HEK293 (cell line): ENCODE measurements at regions not wholly inside any gene's neighbourhood (a gene's known extent, or its start where the extent isn't known, plus 50 kb on each side); places are given as distances from the start of the nearest gene placed in this dataset.

Experiments used
- CTCF ChIA-PET: fragments of 350-600 bp; formaldehyde crosslinking; extraction: SDS; loops from one replicate; lab custom pipeline; 2021; ENCODE audit warnings: antibody characterized with exemption; lab: Yijun Ruan, JAX
- POLR2A ChIA-PET: fragments of 300-600 bp; formaldehyde crosslinking; extraction: SDS; loops from one replicate; lab custom pipeline; 2020; ENCODE audit warnings: antibody characterized with exemption, inconsistent platforms; lab: Yijun Ruan, JAX
- H3K27ac ChIP-seq: fragments of 200-500 bp; sonication (Bioruptor generic); 2 replicates; pipeline ENCODE4 v1.5.1; 2014; ENCODE audit warnings: low read depth, low read length, control low read depth, inconsistent platforms; ENCODE audit errors: extremely low read depth
- H3K36me3 ChIP-seq, 2 experiments: fragments of 200-500 bp in 1 of 2; sonication (Bioruptor generic) in 1 of 2; 1 replicate in 1 of 2; 2 replicates in 1 of 2; pipeline ENCODE4 v1.5.1; 2014 to 2017; ENCODE audit warnings: inconsistent platforms in 2 of 2, low read length in 2 of 2; ENCODE audit not compliant: control insufficient read depth in 2 of 2, insufficient read depth in 1 of 2
- H3K4me1 ChIP-seq: fragments of 200-500 bp; sonication (Bioruptor generic); 2 replicates; pipeline ENCODE4 v1.5.1; 2014; ENCODE audit warnings: mild to moderate bottlenecking, low read length, inconsistent platforms; ENCODE audit not compliant: control insufficient read depth, insufficient read depth
- H3K4me3 ChIP-seq: 2 replicates; pipeline ENCODE4 v1.5.1; 2011; ENCODE audit warnings: low read depth, mild to moderate bottlenecking, control low read depth, low read length, moderate library complexity
- H3K9me3 ChIP-seq: fragments of 200-500 bp; sonication (Bioruptor generic); 2 replicates; pipeline ENCODE4 v1.5.1; 2014; ENCODE audit warnings: low read depth, low read length, inconsistent platforms; ENCODE audit not compliant: control insufficient read depth, insufficient read depth
- REPIN1 ChIP-seq: fragments of 450-650 bp; formaldehyde crosslinking; IDR thresholded peaks from 2 replicates; pipeline ENCODE4 v1.5.1; 2017; ENCODE audit warnings: missing biosample characterization, missing genetic modification characterization, low read depth
- ZNF76 ChIP-seq: fragments of 450-650 bp; formaldehyde crosslinking; IDR thresholded peaks from 2 replicates; pipeline ENCODE4; 2016; ENCODE audit warnings: low read depth, missing biosample characterization, missing genetic modification characterization, borderline replicate concordance
- TF ChIP-seq, protein P1 (sequence below): fragments of 450-650 bp; formaldehyde crosslinking; IDR thresholded peaks from 2 replicates; pipeline ENCODE4 v1.5.1; 2016; ENCODE audit warnings: missing biosample characterization, missing genetic modification characterization
- TF ChIP-seq, protein P2 (sequence below): fragments of 450-650 bp; formaldehyde crosslinking; IDR thresholded peaks from 2 replicates; pipeline ENCODE4 v1.5.1; 2016; ENCODE audit warnings: missing biosample characterization, missing genetic modification characterization
- TF ChIP-seq, protein P3 (sequence below): fragments of 450-650 bp; formaldehyde crosslinking; IDR thresholded peaks from 2 replicates; pipeline ENCODE4 v1.5.1; 2016; ENCODE audit warnings: missing biosample characterization, missing genetic modification characterization, borderline replicate concordance
- TF ChIP-seq, protein P4 (sequence below): fragments of 450-650 bp; formaldehyde crosslinking; IDR thresholded peaks from 2 replicates; pipeline ENCODE4 v1.5.1; 2016; ENCODE audit warnings: missing biosample characterization, missing genetic modification characterization, borderline replicate concordance

DNA sequence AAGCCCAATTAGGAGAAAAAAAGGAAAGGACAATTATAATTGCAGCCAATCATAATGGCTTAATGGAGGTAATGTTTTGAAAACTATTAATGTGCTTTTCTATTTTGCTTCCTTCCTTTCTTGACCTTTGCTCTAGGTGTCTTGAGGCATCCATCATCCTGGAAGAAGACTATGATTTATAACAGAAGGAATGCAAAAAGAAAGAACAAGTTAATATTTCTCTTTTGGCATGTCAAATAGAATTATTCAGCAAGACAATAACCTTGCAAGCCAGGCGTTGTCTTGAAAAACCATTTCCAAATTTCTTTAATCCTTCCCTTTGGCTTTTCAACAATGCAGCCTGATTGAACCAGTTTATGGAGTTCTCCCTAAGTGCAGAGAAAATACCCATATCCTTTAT is 107.7 kb upstream of the USP24 start:
- H3K9me3 ChIP-seq, result no peaks in the 10 kb centered on the region
- POLR2A ChIA-PET, result no interaction called here

More for the DNA sequence above, 107.7 kb upstream of the USP24 start:
- Histone ChIP-seq H3K36me3 (no peaks in the 10 kb centered on the region), H3K4me1 (no peaks in the 10 kb centered on the region)
- TF ChIP-seq, protein P1, sequence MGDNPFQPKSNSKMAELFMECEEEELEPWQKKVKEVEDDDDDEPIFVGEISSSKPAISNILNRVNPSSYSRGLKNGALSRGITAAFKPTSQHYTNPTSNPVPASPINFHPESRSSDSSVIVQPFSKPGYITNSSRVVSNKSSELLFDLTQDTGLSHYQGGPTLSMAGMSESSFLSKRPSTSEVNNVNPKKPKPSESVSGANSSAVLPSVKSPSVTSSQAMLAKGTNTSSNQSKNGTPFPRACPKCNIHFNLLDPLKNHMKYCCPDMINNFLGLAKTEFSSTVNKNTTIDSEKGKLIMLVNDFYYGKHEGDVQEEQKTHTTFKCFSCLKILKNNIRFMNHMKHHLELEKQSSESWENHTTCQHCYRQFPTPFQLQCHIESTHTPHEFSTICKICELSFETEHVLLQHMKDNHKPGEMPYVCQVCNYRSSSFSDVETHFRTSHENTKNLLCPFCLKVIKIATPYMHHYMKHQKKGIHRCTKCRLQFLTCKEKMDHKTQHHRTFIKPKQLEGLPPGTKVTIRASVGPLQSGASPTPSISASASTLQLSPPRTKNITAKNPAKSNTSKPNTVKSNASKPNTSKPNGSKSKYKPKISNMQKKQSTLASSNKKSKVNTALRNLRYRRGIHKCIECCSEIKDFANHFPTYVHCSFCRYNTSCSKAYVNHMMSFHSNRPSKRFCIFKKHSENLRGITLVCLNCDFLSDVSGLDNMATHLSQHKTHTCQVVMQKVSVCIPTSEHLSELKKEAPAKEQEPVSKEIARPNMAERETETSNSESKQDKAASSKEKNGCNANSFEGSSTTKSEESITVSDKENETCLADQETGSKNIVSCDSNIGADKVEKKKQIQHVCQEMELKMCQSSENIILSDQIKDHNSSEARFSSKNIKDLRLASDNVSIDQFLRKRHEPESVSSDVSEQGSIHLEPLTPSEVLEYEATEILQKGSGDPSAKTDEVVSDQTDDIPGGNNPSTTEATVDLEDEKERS (tag by site-specific recombination), result no peak
- TF ChIP-seq REPIN1 (tag by site-specific recombination) (no peak), ZNF76 (tag by site-specific recombination) (no peak)
- TF ChIP-seq, protein P2, sequence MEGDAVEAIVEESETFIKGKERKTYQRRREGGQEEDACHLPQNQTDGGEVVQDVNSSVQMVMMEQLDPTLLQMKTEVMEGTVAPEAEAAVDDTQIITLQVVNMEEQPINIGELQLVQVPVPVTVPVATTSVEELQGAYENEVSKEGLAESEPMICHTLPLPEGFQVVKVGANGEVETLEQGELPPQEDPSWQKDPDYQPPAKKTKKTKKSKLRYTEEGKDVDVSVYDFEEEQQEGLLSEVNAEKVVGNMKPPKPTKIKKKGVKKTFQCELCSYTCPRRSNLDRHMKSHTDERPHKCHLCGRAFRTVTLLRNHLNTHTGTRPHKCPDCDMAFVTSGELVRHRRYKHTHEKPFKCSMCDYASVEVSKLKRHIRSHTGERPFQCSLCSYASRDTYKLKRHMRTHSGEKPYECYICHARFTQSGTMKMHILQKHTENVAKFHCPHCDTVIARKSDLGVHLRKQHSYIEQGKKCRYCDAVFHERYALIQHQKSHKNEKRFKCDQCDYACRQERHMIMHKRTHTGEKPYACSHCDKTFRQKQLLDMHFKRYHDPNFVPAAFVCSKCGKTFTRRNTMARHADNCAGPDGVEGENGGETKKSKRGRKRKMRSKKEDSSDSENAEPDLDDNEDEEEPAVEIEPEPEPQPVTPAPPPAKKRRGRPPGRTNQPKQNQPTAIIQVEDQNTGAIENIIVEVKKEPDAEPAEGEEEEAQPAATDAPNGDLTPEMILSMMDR, result no peak
- TF ChIP-seq, protein P3, sequence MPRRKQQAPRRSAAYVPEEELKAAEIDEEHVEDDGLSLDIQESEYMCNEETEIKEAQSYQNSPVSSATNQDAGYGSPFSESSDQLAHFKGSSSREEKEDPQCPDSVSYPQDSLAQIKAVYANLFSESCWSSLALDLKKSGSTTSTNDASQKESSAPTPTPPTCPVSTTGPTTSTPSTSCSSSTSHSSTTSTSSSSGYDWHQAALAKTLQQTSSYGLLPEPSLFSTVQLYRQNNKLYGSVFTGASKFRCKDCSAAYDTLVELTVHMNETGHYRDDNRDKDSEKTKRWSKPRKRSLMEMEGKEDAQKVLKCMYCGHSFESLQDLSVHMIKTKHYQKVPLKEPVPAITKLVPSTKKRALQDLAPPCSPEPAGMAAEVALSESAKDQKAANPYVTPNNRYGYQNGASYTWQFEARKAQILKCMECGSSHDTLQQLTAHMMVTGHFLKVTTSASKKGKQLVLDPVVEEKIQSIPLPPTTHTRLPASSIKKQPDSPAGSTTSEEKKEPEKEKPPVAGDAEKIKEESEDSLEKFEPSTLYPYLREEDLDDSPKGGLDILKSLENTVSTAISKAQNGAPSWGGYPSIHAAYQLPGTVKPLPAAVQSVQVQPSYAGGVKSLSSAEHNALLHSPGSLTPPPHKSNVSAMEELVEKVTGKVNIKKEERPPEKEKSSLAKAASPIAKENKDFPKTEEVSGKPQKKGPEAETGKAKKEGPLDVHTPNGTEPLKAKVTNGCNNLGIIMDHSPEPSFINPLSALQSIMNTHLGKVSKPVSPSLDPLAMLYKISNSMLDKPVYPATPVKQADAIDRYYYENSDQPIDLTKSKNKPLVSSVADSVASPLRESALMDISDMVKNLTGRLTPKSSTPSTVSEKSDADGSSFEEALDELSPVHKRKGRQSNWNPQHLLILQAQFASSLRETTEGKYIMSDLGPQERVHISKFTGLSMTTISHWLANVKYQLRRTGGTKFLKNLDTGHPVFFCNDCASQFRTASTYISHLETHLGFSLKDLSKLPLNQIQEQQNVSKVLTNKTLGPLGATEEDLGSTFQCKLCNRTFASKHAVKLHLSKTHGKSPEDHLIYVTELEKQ (tag by site-specific recombination), result no peak
- TF ChIP-seq, protein P4, sequence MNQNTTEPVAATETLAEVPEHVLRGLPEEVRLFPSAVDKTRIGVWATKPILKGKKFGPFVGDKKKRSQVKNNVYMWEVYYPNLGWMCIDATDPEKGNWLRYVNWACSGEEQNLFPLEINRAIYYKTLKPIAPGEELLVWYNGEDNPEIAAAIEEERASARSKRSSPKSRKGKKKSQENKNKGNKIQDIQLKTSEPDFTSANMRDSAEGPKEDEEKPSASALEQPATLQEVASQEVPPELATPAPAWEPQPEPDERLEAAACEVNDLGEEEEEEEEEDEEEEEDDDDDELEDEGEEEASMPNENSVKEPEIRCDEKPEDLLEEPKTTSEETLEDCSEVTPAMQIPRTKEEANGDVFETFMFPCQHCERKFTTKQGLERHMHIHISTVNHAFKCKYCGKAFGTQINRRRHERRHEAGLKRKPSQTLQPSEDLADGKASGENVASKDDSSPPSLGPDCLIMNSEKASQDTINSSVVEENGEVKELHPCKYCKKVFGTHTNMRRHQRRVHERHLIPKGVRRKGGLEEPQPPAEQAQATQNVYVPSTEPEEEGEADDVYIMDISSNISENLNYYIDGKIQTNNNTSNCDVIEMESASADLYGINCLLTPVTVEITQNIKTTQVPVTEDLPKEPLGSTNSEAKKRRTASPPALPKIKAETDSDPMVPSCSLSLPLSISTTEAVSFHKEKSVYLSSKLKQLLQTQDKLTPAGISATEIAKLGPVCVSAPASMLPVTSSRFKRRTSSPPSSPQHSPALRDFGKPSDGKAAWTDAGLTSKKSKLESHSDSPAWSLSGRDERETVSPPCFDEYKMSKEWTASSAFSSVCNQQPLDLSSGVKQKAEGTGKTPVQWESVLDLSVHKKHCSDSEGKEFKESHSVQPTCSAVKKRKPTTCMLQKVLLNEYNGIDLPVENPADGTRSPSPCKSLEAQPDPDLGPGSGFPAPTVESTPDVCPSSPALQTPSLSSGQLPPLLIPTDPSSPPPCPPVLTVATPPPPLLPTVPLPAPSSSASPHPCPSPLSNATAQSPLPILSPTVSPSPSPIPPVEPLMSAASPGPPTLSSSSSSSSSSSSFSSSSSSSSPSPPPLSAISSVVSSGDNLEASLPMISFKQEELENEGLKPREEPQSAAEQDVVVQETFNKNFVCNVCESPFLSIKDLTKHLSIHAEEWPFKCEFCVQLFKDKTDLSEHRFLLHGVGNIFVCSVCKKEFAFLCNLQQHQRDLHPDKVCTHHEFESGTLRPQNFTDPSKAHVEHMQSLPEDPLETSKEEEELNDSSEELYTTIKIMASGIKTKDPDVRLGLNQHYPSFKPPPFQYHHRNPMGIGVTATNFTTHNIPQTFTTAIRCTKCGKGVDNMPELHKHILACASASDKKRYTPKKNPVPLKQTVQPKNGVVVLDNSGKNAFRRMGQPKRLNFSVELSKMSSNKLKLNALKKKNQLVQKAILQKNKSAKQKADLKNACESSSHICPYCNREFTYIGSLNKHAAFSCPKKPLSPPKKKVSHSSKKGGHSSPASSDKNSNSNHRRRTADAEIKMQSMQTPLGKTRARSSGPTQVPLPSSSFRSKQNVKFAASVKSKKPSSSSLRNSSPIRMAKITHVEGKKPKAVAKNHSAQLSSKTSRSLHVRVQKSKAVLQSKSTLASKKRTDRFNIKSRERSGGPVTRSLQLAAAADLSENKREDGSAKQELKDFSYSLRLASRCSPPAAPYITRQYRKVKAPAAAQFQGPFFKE (tag by site-specific recombination), result no peak
- TF ChIP-seq, all 188 proteins: peak for 0
- CTCF ChIA-PET, result interaction anchor here (1.0 to 1.3 kb wide), 2 partner anchors 15 to 435 kb away, joined by 3 read pairs; no protein-coding TSS in a partner anchor
- Histone ChIP-seq H3K4me3 (no peak overlapping the region), H3K27ac (no peak overlapping the region)
